Epidermal melanocyte (primary cell): ENCODE measurements at regions not wholly inside any gene's neighbourhood (a gene's known extent, or its start where the extent isn't known, plus 50 kb on each side); places are given as distances from the start of the nearest gene placed in this dataset.

Source experiments
- DNase-seq: peaks from one replicate; pipeline ENCODE4 v3.0.0; 2011; ENCODE audit warnings: low spot score; ENCODE audit not compliant: insufficient read length

- no peak for DNase-seq
Observed at GRCh38 chr4:66613591-66613990, 931.7 kb downstream of the CENPC start.

- DNase-seq = no peak
Observed at GRCh38 chr4:66609014-66609413, 936.3 kb downstream of the CENPC start.

DNA sequence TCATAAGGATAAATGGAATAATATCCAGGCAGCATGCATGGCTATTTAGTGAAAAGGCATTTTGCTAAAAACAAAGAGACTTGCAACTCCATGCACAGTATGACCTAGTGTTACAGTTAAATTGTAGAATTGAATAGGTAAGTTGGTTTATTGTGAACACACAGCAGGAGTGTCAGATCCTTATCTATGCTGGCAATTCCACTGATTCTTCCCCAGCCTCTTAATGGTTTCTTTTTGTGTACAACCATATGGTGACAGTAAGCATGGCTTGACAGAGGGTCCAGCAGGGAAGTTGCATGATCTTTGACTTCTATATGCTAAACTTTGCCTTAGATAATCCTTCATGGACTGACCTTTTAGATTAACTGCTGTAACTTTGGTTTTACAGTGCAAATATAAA is 936.6 kb upstream of the EPHA5 start:
- no peak for DNase-seq

DNA sequence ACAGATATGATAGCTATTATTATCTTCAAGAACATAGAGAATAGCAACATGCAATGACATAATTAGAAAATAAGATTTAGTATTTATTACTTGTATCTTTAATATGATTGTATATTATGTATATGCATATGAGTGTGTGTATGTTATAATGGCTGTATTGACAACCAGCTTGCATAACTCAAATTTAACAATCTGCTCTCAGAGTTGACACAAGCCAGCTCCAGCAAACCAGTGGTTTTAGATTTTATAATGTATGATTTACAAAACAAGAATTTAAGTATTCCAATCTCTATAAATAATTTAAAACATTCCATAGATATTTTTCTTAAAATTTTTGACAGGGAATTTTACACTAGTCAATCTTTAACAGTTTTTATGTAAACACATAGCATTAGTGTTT is 935.9 kb upstream of the EPHA5 start:
- no peak for DNase-seq

DNA sequence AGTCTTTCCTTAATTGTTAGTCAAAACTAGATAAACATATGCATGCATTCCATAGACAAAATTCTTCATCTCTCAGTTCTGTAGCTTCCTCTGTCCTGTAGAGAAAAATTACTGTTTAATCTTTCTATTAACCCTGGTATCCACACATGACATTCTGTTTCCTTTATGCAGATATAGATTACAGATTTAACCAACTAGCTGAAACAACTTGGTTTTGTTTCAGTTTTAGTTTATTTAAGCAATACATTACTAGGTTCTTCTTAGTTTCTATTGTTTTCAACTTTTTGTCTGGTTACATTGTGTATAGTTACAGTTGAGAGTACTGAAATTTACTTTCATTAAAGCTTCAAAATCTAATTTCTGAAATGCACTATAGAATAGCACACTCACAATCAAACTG is 933.9 kb upstream of the EPHA5 start:
- DNase-seq = no peak

- no peak for DNase-seq
Observed at GRCh38 chr4:66602622-66603021, 932.3 kb upstream of the EPHA5 start.

DNA sequence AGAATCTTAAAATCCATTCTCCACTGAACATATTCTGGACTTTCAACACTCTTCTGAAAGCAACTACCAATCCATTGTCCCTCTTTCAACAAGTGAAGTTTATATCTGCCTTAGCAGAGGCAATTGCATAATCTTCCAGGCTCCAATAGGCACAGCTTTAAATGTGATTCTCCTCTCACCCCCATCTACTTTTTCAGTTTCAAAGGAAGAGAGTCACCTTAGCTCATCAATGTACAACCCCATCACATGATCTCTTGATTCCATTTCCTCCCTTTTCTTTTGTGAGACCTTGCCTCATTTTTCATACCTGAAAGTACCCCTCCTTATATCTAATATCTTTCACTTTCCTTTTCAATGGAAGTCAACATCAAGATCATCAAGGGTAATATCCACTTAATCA is 921.7 kb upstream of the EPHA5 start:
- DNase-seq = no peak

DNA sequence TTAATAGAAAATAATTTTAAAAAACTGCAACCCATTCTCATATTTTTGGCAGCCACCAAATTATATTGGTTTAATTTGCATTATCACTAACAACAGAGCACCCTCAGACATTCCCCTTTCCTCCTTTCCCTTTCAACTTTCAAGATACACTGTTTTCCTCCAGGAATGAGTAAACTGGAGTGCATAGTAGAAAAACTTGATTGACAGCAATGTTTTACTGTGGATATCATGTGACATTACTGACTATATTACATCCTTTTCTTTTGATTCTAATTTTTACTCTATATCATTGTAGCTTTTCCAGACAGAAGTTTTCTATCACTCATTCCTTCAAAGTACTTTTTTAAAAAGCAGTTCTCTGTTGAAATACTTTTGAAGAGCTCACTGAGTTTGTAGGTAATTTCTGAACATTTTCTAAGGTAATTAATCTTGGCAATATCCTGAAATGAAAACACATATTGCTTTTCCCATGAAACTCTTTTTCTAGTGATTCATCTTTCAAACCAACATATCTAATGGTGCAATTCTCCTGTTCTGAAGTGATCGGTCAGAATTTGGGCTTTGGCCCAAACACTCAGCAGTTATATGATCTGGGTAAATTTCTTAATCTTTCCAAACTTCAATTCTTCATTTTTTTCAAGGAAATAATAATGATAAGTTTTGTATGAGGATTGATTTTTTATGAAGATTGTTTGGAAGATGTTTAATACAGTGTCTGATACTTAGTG is 920.4 kb upstream of the EPHA5 start:
- DNase-seq = no peak

GRCh38 chr4:66589183-66589582 is 918.9 kb upstream of the EPHA5 start:
- no peak for DNase-seq

DNA sequence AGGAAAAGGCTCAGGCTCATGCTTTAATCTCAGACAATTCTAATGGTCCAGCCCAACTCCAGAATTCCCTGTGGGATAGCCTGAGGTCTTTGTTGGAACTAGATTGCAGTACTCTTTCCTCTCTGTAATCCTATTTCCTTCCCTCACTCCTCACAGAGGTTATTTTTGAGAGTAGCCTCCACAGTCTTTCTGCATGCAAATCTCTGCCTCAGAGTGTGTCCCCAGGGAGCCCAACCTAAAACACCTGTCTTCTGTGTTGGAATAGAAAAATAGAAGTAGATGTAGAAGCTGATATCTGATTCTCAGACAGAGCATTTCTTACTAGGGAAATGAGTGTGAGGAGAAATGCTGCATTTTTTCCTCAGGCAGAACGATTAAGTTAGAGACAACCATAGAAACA is 915.5 kb upstream of the EPHA5 start:
- no peak for DNase-seq

DNA sequence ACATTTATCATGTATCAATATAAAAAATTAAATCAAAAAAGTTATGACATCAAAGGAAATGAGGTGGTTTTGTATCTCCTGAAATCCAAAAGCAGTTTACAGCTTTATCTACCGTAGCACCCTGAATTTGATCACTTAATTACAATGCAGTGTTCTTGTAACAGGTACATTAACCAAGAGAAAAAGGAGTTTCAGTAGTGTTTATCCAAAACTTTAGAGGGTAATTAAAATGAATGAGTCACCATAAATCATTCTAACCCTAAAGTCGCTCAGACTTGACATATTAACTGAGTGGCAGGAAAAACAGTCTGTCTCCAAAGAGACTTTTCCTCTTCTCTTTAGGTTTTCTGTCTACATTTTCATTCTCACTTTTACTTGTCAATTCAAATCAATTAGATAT is 907.6 kb upstream of the EPHA5 start:
- no peak for DNase-seq

DNA sequence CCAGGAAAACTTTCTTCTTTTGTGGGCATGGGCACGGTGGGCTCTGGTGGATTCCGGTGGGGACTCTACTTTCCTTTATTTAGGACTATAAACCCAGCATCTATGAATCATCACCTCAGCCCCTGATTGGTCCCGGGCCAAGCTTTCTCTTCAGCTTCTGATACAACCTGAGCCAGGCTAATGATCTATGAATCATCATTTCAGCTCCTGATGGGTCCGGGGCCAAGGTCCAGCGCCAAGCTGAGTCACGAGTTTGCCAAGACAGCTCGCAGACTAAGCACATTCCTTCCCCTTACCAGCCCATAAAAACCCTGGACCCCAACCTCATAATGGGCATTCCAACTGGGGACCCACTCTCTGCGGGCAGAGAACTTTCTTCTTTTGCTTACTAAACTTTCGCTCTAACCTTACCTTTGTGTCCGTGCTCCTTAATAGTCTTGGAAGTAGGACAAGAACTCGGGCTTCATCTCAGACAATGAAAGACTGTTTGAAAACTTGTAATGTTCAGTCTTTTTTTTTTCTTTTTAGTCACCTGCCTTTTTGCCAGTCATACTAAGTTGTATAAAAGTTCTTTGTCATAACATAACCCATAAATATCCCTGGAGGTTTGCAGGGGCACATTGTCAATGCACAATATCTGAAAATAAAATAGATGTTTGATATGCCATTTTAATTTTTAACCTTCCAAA is 904.9 kb upstream of the EPHA5 start:
- DNase-seq = no peak

DNA sequence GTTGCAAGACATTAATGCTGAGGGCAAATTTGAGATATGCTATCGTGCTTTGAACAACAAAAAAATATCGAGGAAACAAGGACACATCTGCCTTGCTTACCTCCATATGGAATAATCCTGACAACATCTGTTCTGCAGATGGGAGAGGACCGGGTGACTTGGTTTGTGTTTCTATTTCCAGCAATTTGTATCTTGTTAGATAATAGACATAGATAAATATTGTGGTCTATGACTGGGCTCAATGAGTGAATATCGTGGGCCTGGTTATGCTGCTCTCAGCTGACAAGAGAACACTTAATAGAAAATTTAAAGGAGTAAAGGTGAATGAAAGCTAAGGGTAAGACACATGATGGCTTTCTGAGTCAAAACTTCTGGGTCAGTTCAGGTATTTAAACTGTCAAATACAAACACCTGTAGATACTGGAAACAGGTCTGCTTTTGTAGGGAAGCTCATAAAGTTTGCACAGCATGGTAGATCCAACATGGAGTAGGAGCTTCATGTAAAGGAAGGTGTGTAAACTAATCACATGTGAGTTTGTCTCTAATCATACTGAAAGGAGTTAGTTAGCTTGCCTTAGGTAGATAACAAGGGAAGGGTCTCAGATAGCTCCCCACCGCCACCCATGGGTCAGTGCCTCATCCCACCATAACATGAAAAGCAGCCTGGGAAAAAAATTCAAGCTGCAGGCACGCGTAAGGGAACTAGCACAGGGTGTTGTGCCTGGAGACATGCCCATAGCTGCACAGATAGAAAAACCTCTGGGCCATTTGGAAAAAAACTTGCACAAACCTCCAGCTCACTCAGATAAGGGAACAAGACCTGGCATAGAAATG is 904.1 kb upstream of the EPHA5 start:
- no peak for DNase-seq

- no peak for DNase-seq
Observed at GRCh38 chr4:66572949-66573348, 902.7 kb upstream of the EPHA5 start.

DNA sequence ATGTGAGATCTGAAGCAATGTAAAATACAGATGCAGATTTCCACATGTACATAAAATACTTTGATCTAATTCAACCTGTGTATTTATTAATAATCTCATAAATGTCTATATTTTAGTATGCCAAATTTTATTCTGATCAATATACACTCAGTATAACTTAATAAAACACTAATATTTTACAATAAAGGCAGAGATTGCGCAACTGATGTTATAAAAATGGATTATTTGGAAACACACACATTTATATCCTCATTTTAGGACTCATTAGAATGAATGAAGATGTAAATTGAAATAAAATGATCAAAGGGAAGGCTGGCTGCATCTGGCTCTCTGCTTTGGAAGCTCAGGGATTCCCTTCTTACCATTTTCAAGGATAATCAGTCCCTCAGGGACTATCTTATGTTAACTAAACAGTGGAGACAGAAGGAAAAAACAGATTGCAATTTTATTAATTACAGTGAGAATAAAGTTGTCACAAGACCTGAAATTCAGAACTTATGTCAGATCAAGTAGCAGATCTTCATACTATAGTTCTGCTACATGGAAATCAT is 900.9 kb upstream of the EPHA5 start:
- DNase-seq = no peak

- no peak for DNase-seq
Observed at GRCh38 chr4:66569228-66569627, 898.9 kb upstream of the EPHA5 start.

GRCh38 chr4:66568431-66568830 is 898.1 kb upstream of the EPHA5 start:
- DNase-seq = no peak

- no peak for DNase-seq
Observed at GRCh38 chr4:66568001-66568400, 897.7 kb upstream of the EPHA5 start.

- no peak for DNase-seq
Observed at GRCh38 chr4:66567551-66567950, 897.3 kb upstream of the EPHA5 start.

DNA sequence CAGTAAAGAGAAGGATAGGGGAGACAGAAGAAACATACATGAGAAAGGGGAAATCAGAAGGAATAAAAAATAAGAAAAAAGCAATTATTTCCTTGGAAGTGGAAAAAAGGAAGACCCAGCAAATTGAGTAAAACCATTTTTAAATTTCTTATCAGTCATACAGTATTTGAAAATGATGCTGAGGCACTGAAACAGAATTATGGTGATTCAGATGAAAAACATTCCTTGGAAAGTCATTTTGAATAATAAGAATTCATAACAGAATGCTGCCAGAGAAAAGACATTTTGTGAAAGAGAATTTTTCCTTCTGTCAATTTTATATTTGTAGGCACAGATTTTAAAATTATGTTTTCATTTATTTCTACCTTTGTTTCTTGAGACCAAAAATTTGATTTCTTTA is 895.5 kb upstream of the EPHA5 start:
- DNase-seq = no peak

DNA sequence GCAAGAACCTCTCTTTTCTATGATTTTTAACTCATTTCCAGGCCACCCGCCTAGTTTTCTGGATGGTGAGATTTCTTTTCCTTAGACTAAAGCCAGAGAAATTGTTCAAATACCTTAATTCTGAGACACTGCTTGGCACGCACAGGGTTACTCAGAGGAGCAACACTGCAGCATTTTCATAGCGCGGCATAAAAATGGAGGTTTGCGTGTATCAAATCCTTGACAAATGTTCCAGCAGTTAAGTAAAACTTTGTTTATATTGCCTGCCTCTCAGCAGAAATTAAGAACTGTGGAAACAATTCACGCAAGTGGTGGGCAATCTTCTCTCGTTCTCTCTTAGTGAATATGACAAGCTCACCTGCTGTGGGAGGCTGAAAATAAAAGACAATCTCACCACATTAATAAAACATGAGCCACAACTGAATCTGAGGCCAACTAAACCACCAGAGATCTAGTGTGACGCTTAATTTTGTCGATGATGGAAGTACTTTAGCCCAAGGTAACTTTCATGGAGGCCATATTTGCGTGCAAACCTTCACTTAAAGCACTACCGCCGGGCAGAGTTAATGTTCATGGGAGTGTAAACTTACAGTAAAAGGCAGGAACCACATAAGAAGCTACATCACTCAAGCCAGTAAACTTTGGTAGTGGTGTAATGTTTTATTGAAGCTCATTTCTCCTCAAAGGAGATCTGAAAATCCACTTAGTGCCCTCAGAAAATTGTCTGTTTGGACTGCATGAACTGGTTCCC is 894.8 kb upstream of the EPHA5 start:
- DNase-seq = no peak
